ENCODE measurements at regions not wholly inside any gene's neighbourhood (a gene's known extent, or its start where the extent isn't known, plus 50 kb on each side); places are given as distances from the start of the nearest gene placed in this dataset.

DNA sequence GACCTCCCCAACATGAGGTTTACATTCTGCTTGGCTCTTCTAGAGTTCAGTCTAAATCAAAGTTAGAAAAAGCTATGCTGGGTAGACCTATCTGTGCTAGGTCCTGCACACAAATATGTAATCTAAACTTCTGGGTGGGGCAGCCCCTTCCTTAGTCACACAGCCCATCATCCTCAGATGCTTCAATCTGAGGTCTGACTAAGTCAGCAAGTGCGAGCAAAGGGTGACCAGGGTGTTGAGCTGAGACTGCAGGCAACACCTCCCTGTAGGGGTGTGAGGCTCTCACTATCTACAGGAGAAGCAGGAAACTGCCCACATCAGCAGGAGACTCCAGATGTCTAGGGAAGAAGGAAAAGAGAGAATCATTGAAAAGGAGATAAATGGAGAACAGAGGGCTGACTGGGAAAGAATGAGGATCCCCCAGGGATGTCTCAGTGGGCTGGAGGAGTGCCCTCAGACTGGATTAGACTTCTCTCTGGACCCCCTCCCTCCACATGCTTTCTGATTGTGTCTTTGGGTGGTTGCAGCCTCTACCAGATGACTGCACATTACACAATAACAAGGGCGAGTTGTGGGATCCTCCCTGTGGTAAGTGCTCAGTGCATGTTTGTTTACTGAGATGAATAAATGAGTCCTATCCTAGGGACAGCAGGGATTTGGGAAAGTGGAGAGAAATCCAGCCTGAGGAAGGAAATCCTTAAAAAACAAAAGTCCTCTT is 266.2 kb upstream of the PLET1 start:
- no peak for TF ChIP-seq POLR2A (IDR thresholded peaks at IDR 0.05)
- TF ChIP-seq, protein P1, sequence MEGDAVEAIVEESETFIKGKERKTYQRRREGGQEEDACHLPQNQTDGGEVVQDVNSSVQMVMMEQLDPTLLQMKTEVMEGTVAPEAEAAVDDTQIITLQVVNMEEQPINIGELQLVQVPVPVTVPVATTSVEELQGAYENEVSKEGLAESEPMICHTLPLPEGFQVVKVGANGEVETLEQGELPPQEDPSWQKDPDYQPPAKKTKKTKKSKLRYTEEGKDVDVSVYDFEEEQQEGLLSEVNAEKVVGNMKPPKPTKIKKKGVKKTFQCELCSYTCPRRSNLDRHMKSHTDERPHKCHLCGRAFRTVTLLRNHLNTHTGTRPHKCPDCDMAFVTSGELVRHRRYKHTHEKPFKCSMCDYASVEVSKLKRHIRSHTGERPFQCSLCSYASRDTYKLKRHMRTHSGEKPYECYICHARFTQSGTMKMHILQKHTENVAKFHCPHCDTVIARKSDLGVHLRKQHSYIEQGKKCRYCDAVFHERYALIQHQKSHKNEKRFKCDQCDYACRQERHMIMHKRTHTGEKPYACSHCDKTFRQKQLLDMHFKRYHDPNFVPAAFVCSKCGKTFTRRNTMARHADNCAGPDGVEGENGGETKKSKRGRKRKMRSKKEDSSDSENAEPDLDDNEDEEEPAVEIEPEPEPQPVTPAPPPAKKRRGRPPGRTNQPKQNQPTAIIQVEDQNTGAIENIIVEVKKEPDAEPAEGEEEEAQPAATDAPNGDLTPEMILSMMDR (IDR thresholded peaks at IDR 0.05), result no peak
- TF ChIP-seq EP300 (IDR thresholded peaks at IDR 0.05), result no peak
- no peak for TF ChIP-seq POLR2AphosphoS5 (IDR thresholded peaks at IDR 0.05)
